Psoas muscle (tissue), 7 donors: ENCODE measurements at regions not wholly inside any gene's neighbourhood (a gene's known extent, or its start where the extent isn't known, plus 50 kb on each side); places are given as distances from the start of the nearest gene placed in this dataset.

ENCODE experiments used
- ATAC-seq, 4 donors: fragments of 200-7000 bp; cut with Tn5 transposase; one replicate each; pipeline ENCODE4 v1.9.1; 2020; ENCODE audit warnings: moderate library complexity in 3 of 4, mild to moderate bottlenecking in 2 of 4
- DNase-seq, 2 donors: peaks; one replicate each; pipeline ENCODE4 v3.0.0-alpha.2; 2020
- H3K27ac ChIP-seq: fragments of 200-600 bp; one replicate; pipeline ENCODE4 v1.8.0; 2022
- H3K27me3 ChIP-seq, 3 donors: fragments of 200-600 bp in 1 of 3; one replicate each; pipeline versions ENCODE4 v1.6.1 to v1.8.0; 2013 to 2022; ENCODE audit warnings: low read length in 2 of 3, mild to moderate bottlenecking in 2 of 3, moderate library complexity in 1 of 3; ENCODE audit not compliant: insufficient read depth in 3 of 3
- H3K36me3 ChIP-seq, 2 donors: fragments of 200-600 bp in 1 of 2; one replicate each; pipeline versions ENCODE4 v1.6.1 to v1.8.0; 2013 to 2022; ENCODE audit warnings: low read depth in 1 of 2, mild to moderate bottlenecking in 1 of 2, moderate library complexity in 1 of 2; ENCODE audit not compliant: insufficient read depth in 1 of 2
- H3K4me1 ChIP-seq: fragments of 200-600 bp; one replicate; pipeline ENCODE4 v1.8.0; 2022
- H3K4me3 ChIP-seq: fragments of 200-600 bp; one replicate; pipeline ENCODE4 v1.8.0; 2022; ENCODE audit warnings: mild to moderate bottlenecking
- H3K9me3 ChIP-seq: fragments of 200-600 bp; one replicate; pipeline ENCODE4 v1.8.0; 2022
- CTCF ChIP-seq: fragments of 200-600 bp; IDR thresholded peaks from one replicate; pipeline ENCODE4 v1.8.0; 2022; ENCODE audit warnings: antibody characterized with exemption
- WGBS, 3 donors: extraction: QIAGEN DNeasy Blood & Tissue Kit; methylation state at CpG; one replicate each; pipeline versions ENCODE4 v1.1.6 to v1.1.7; 2013; 5-methylcytosine and 5-hydroxymethylcytosine counted together
- intact Hi-C, 2 donors: fragments of 100-400 bp; cut with DNase I; formaldehyde crosslinking; loops; one replicate each; pipeline versions ENCODE4 v1.11.0 to v1.14.2; 2022
- donor health status: healthy with polysubstance abuse.
- donor health status: DM: no; HTN: no; CAD: no; lungs with moderate emphysema.
- donor health status: Bipolar disorder and iron deficiency.
- donor health status: healthy.
- donor health status: DM: yes; HTN: yes; CAD: no.
- donor health status: DM: no; HTN: no; CAD: no.
- donor health status: DM: yes; HTN: yes; CAD: no.

GRCh38 chr2:75408771-75409170, 152.0 kb downstream of the EVA1A start:
- Histone ChIP-seq H3K27ac (no peak overlapping the region), H3K4me3 (no peak overlapping the region), H3K9me3 (no peaks in the 10 kb centered on the region), H3K36me3 (no peaks in the 10 kb centered on the region), H3K27me3 (peaks cover 0 to 2% (median 0%) of the 10 kb centered on the region in 3 donors), H3K4me1 (no peaks in the 10 kb centered on the region)
- DNase-seq, result no peak
- intact Hi-C loops, result loop anchor here (5.0 to 10.0 kb wide), 2 partner anchors 344 to 356 kb away; no protein-coding TSS in a partner anchor
- TF ChIP-seq CTCF, result no peak
- ATAC-seq, result no peak

- Histone ChIP-seq H3K27ac (no peak overlapping the region), H3K9me3 (no peaks in the 10 kb centered on the region), H3K27me3 (peaks cover 0 to 2% (median 0%) of the 10 kb centered on the region in 3 donors), H3K4me3 (no peak overlapping the region), H3K4me1 (no peaks in the 10 kb centered on the region), H3K36me3 (no peaks in the 10 kb centered on the region)
- ATAC-seq (no peak), DNase-seq (no peak)
- intact Hi-C loops, result loop anchor here (5.0 to 10.0 kb wide), 2 partner anchors 342 to 355 kb away; no protein-coding TSS in a partner anchor
- WGBS, 3 donors, result 66 to 72% (median 72%) methylated on average over 3 of the region's 3 CpGs
- no peak for TF ChIP-seq CTCF
These were observed 153.7 kb downstream of the EVA1A start for GRCh38 chr2:75407038-75407530.

GRCh38 chr2:75406131-75406581, 154.6 kb downstream of the EVA1A start:
- no peaks in the 10 kb centered on the region for H3K36me3 ChIP-seq
- DNase-seq (no peak), ATAC-seq (no peak)
- WGBS, 3 donors, result 77 to 84% (median 78%) methylated on average over 1 of the region's 1 CpG
- H3K27me3 ChIP-seq, result peaks cover 0 to 2% (median 0%) of the 10 kb centered on the region in 3 donors
- H3K9me3 ChIP-seq, result no peaks in the 10 kb centered on the region
- intact Hi-C loops, result loop anchor here (5.0 to 10.0 kb wide), 2 partner anchors 341 to 354 kb away; no protein-coding TSS in a partner anchor
- H3K4me3 ChIP-seq, result no peak overlapping the region
- no peaks in the 10 kb centered on the region for H3K4me1 ChIP-seq
- no peak overlapping the region for H3K27ac ChIP-seq
- TF ChIP-seq CTCF, result no peak

- 67 to 70% (median 69%) methylated on average over 3 of the region's 3 CpGs for WGBS, 3 donors
- ATAC-seq (no peak), DNase-seq (no peak)
- Histone ChIP-seq H3K27ac (no peak overlapping the region), H3K4me3 (no peak overlapping the region), H3K9me3 (no peaks in the 10 kb centered on the region), H3K27me3 (peaks cover 0 to 2% (median 0%) of the 10 kb centered on the region in 3 donors), H3K36me3 (no peaks in the 10 kb centered on the region), H3K4me1 (no peaks in the 10 kb centered on the region)
- TF ChIP-seq CTCF, result no peak
- intact Hi-C loops, result loop anchor here (5.0 to 10.0 kb wide), 4 partner anchors 340 to 718 kb away; no protein-coding TSS in a partner anchor
These were observed 155.7 kb downstream of the EVA1A start for GRCh38 chr2:75405000-75405399.

GRCh38 chr2:75403991-75404428, 156.7 kb downstream of the EVA1A start:
- intact Hi-C loops, result loop anchor here (2.0 to 10.0 kb wide), 4 partner anchors 339 to 717 kb away; no protein-coding TSS in a partner anchor
- no peaks in the 10 kb centered on the region for H3K9me3 ChIP-seq
- H3K4me3 ChIP-seq, result no peak overlapping the region
- peak; percentile 83 for TF ChIP-seq CTCF
- peak; percentile 49 to 81 (median 64) for ATAC-seq
- H3K27ac ChIP-seq, result no peak overlapping the region
- no peaks in the 10 kb centered on the region for H3K4me1 ChIP-seq
- 23 to 30% (median 24%) methylated on average over 9 of the region's 9 CpGs for WGBS, 3 donors
- H3K27me3 ChIP-seq, result no peaks in the 10 kb centered on the region
- DNase-seq, result no peak
- no peaks in the 10 kb centered on the region for H3K36me3 ChIP-seq
